ENCODE measurements at regions not wholly inside any gene's neighbourhood (a gene's known extent, or its start where the extent isn't known, plus 50 kb on each side); places are given as distances from the start of the nearest gene placed in this dataset.

GRCh38 chr9:618478-618877 lies 223.0 kb upstream of the DMRT1 start:
- Histone ChIP-seq H3K4me2 (no peak overlapping the region), H3F3A (ENCODE audit: low read depth) (no peaks in the 10 kb centered on the region), H3K9me3 (ENCODE audit: low read depth) (no peaks in the 10 kb centered on the region), H3K4me1 (no peaks in the 10 kb centered on the region), H3K79me2 (ENCODE audit: low read depth) (no peaks in the 10 kb centered on the region), H4K20me1 (ENCODE audit: low read depth) (no peaks in the 10 kb centered on the region), H3K27me3 (no peaks in the 10 kb centered on the region), H3K9ac (no peak overlapping the region), H3K27ac (no peak overlapping the region), H3K36me3 (no peaks in the 10 kb centered on the region), H3K4me3 (no peak overlapping the region), H2AFZ (replicated peaks) (no peak overlapping the region)
- Mint-ChIP-seq H3K9me3 (no peaks in the 10 kb centered on the region), H3K4me3 (no peak overlapping the region), H3K4me1 (peaks cover 11% of the 10 kb centered on the region), H3K27me3 (ENCODE audit: insufficient read depth, low read depth) (no peaks in the 10 kb centered on the region), H3K36me3 (no peaks in the 10 kb centered on the region), H3K27ac (no peak overlapping the region)
- TF ChIP-seq EZH2 (IDR thresholded peaks at IDR 0.05) (no peak), CTCF (IDR thresholded peaks at IDR 0.05) (no peak), EZH2phosphoT487 (IDR thresholded peaks at IDR 0.05) (no peak)
- no peak for DNase-seq (ENCODE audit: low spot score)

GRCh38 chr9:621201-621855 lies 220.2 kb upstream of the DMRT1 start:
- no peaks in the 10 kb centered on the region for H3K27me3 ChIP-seq
- Mint-ChIP-seq H3K4me3 (no peak overlapping the region), H3K27ac (no peak overlapping the region), H3K27me3 (ENCODE audit: insufficient read depth, low read depth) (no peaks in the 10 kb centered on the region), H3K9me3 (no peaks in the 10 kb centered on the region), H3K36me3 (no peaks in the 10 kb centered on the region), H3K4me1 (peaks cover 8% of the 10 kb centered on the region)
- no peaks in the 10 kb centered on the region for H4K20me1 ChIP-seq (ENCODE audit: low read depth)
- no peak for DNase-seq (ENCODE audit: low spot score)
- H3K79me2 ChIP-seq (ENCODE audit: low read depth): no peaks in the 10 kb centered on the region
- peaks cover 8% of the 10 kb centered on the region for H3K4me1 ChIP-seq
- H3K9ac ChIP-seq: no peak overlapping the region
- no peak for TF ChIP-seq EZH2phosphoT487 (IDR thresholded peaks at IDR 0.05)
- no peak for TF ChIP-seq CTCF (IDR thresholded peaks at IDR 0.05)
- no peak for TF ChIP-seq EZH2 (IDR thresholded peaks at IDR 0.05)
- no peak overlapping the region for H3K27ac ChIP-seq
- H3K4me2 ChIP-seq: no peak overlapping the region
- H3K9me3 ChIP-seq (ENCODE audit: low read depth): no peaks in the 10 kb centered on the region
- H3K4me3 ChIP-seq: no peak overlapping the region
- H2AFZ ChIP-seq (replicated peaks): no peak overlapping the region
- no peaks in the 10 kb centered on the region for H3F3A ChIP-seq (ENCODE audit: low read depth)
- no peaks in the 10 kb centered on the region for H3K36me3 ChIP-seq

GRCh38 chr9:624935-625500 lies 216.5 kb upstream of the DMRT1 start:
- Histone ChIP-seq H3K27ac (no peak overlapping the region), H3F3A (ENCODE audit: low read depth) (no peaks in the 10 kb centered on the region), H3K36me3 (no peaks in the 10 kb centered on the region), H2AFZ (replicated peaks) (no peak overlapping the region), H4K20me1 (ENCODE audit: low read depth) (no peaks in the 10 kb centered on the region), H3K4me2 (no peak overlapping the region), H3K27me3 (no peaks in the 10 kb centered on the region), H3K79me2 (ENCODE audit: low read depth) (no peaks in the 10 kb centered on the region), H3K9ac (no peak overlapping the region), H3K4me1 (peaks cover 13% of the 10 kb centered on the region), H3K4me3 (no peak overlapping the region), H3K9me3 (ENCODE audit: low read depth) (no peaks in the 10 kb centered on the region)
- no peak overlapping the region for H3K27ac Mint-ChIP-seq
- H3K36me3 Mint-ChIP-seq: no peaks in the 10 kb centered on the region
- TF ChIP-seq EZH2phosphoT487 (IDR thresholded peaks at IDR 0.05) (no peak), EZH2 (IDR thresholded peaks at IDR 0.05) (no peak), CTCF (IDR thresholded peaks at IDR 0.05) (no peak)
- H3K9me3 Mint-ChIP-seq: no peaks in the 10 kb centered on the region
- no peak for DNase-seq (ENCODE audit: low spot score)
- peaks cover 22% of the 10 kb centered on the region for H3K4me1 Mint-ChIP-seq
- H3K27me3 Mint-ChIP-seq (ENCODE audit: insufficient read depth, low read depth): no peaks in the 10 kb centered on the region
- no peak overlapping the region for H3K4me3 Mint-ChIP-seq
